HL-60 (cell line): ENCODE measurements at regions not wholly inside any gene's neighbourhood (a gene's known extent, or its start where the extent isn't known, plus 50 kb on each side); places are given as distances from the start of the nearest gene placed in this dataset.

ENCODE experiments used
- DNase-seq, 2 experiments: peaks; one replicate each; pipeline ENCODE4 v3.0.0-alpha.2; 2010 to 2020; ENCODE audit warnings: low read depth in 1 of 2, low spot score in 1 of 2
- H3K27ac ChIP-seq: fragments of 250-450 bp; sonication (Bioruptor Pico); replicated peaks from 2 replicates; pipeline ENCODE4 v1.5.1; 2020; ENCODE audit warnings: mild to moderate bottlenecking, moderate library complexity
- H3K27me3 ChIP-seq: fragments of 250-450 bp; sonication (Bioruptor Pico); 2 replicates; pipeline ENCODE4 v1.5.1; 2021; ENCODE audit warnings: mild to moderate bottlenecking, moderate library complexity; ENCODE audit not compliant: insufficient read depth, poor library complexity, severe bottlenecking
- H3K4me3 ChIP-seq: replicated peaks from 2 replicates; pipeline ENCODE4 v1.5.1; 2011; ENCODE audit warnings: mild to moderate bottlenecking, control low read depth, low read length; ENCODE audit not compliant: insufficient read depth
- GABPA ChIP-seq: IDR thresholded peaks from 2 replicates; pipeline ENCODE4 v1.6.1; 2012; ENCODE audit warnings: low read depth
- POLR2AphosphoS5 ChIP-seq: IDR thresholded peaks from 2 replicates; pipeline ENCODE4 v1.6.1; 2012; ENCODE audit warnings: low read depth
- SPI1 ChIP-seq: IDR thresholded peaks from 2 replicates; pipeline ENCODE4 v1.6.1; 2012; ENCODE audit warnings: low read depth, mild to moderate bottlenecking, borderline replicate concordance
- TF ChIP-seq, protein P1 (sequence below): IDR thresholded peaks from one replicate; pipeline ENCODE4 v1.5.1; 2011; ENCODE audit warnings: low read length, control low read depth, inconsistent platforms; ENCODE audit not compliant: insufficient read depth
- TF ChIP-seq, protein P2 (sequence below): IDR thresholded peaks from 2 replicates; pipeline ENCODE4 v1.6.1; 2012; ENCODE audit warnings: low read depth; ENCODE audit not compliant: insufficient replicate concordance

DNA sequence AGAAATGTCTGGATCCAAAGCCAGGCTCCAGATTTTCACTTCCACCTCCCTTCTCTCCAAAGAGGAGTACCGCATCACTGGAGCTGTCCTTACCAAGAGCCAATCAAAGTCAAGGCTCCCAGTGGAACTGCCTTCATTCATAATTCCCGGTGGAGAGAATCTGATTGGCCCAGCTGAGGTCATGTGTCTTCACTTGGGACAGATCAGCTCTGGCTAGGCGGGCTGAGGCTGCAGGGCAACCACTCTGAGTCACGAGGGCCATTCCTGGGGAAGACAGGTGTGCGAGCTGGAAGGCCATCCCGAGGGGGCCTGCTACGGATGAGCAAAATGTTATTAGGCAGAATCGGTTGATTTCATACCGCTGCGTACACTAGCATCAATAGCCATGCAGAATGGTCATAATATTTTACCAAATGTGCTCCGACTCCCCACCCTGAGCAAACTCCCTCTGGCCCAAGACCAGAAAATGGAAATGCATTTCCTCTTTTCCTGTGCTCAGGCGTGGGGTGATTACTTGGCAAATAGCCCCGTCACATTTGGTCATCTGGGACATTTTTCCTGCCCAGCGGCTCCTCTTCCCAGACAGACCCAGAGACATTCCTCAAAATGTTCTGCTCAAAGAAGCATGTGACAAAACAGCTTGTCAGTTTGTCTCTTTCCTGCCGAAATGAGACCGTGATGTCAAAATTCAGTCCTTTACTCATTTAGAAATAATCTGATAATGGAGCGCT, 111.1 kb downstream of the AIPL1 start:
- Histone ChIP-seq H3K27ac (no peak overlapping the region), H3K27me3 (no peaks in the 10 kb centered on the region), H3K4me3 (no peak overlapping the region)
- TF ChIP-seq, protein P1, sequence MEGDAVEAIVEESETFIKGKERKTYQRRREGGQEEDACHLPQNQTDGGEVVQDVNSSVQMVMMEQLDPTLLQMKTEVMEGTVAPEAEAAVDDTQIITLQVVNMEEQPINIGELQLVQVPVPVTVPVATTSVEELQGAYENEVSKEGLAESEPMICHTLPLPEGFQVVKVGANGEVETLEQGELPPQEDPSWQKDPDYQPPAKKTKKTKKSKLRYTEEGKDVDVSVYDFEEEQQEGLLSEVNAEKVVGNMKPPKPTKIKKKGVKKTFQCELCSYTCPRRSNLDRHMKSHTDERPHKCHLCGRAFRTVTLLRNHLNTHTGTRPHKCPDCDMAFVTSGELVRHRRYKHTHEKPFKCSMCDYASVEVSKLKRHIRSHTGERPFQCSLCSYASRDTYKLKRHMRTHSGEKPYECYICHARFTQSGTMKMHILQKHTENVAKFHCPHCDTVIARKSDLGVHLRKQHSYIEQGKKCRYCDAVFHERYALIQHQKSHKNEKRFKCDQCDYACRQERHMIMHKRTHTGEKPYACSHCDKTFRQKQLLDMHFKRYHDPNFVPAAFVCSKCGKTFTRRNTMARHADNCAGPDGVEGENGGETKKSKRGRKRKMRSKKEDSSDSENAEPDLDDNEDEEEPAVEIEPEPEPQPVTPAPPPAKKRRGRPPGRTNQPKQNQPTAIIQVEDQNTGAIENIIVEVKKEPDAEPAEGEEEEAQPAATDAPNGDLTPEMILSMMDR: no peak
- no peak for TF ChIP-seq POLR2AphosphoS5
- TF ChIP-seq, protein P2, sequence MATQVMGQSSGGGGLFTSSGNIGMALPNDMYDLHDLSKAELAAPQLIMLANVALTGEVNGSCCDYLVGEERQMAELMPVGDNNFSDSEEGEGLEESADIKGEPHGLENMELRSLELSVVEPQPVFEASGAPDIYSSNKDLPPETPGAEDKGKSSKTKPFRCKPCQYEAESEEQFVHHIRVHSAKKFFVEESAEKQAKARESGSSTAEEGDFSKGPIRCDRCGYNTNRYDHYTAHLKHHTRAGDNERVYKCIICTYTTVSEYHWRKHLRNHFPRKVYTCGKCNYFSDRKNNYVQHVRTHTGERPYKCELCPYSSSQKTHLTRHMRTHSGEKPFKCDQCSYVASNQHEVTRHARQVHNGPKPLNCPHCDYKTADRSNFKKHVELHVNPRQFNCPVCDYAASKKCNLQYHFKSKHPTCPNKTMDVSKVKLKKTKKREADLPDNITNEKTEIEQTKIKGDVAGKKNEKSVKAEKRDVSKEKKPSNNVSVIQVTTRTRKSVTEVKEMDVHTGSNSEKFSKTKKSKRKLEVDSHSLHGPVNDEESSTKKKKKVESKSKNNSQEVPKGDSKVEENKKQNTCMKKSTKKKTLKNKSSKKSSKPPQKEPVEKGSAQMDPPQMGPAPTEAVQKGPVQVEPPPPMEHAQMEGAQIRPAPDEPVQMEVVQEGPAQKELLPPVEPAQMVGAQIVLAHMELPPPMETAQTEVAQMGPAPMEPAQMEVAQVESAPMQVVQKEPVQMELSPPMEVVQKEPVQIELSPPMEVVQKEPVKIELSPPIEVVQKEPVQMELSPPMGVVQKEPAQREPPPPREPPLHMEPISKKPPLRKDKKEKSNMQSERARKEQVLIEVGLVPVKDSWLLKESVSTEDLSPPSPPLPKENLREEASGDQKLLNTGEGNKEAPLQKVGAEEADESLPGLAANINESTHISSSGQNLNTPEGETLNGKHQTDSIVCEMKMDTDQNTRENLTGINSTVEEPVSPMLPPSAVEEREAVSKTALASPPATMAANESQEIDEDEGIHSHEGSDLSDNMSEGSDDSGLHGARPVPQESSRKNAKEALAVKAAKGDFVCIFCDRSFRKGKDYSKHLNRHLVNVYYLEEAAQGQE: no peak
- TF ChIP-seq SPI1: no peak
- no peak for TF ChIP-seq GABPA
- DNase-seq: no peak

DNA sequence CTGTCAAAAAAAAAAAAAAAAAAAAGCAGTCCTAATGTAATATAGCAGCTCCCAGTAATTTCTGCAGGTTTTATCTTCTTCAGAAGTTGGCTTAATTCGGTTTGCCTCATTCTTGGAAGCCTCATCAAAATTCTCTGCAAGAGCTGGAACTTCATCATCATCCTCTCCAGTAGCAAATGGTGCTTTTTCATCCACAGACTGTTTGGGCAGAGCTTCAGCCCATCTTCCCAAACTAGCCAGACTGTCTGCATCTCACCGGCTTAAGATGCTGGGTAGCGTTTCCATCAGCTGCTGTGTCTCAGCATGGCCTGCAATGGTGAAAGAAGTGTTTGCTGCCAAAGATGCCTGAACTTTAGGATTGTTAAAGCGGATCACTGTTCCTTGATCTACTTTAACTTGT, 112.6 kb downstream of the AIPL1 start:
- no peaks in the 10 kb centered on the region for H3K27me3 ChIP-seq
- DNase-seq: no peak
- no peak overlapping the region for H3K27ac ChIP-seq
- no peak overlapping the region for H3K4me3 ChIP-seq
- TF ChIP-seq GABPA (no peak), SPI1 (no peak), POLR2AphosphoS5 (no peak)
- TF ChIP-seq, protein P2: no peak
- TF ChIP-seq, protein P1: no peak

DNA sequence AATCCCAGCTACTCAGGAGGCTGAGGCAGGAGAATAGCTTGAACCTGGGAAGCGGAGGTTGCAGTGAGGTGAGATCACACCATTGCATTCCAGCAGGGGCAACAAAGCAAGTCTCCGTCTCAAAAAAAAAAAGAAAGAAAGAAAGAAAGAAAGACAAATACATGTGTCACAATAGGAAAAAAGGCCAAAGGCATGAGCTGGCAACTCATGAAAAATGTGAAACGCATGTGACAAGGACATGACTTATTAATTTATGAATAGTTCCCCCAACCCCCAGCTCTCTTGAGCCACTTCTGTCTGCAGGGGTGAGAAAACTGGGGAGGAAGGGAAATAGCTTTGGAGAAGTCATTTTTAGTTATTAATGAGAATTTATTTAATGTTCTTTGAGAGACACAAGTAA, 120.6 kb downstream of the AIPL1 start:
- no peaks in the 10 kb centered on the region for H3K27me3 ChIP-seq

More for the DNA sequence above, 120.6 kb downstream of the AIPL1 start:
- H3K4me3 ChIP-seq: no peak overlapping the region
- no peak for TF ChIP-seq GABPA
- TF ChIP-seq POLR2AphosphoS5: no peak
- TF ChIP-seq SPI1: no peak
- TF ChIP-seq, protein P2: no peak
- TF ChIP-seq, protein P1: no peak
- DNase-seq: no peak
- H3K27ac ChIP-seq: no peak overlapping the region
